HG03175 (cell line): ENCODE measurements at regions not wholly inside any gene's neighbourhood (a gene's known extent, or its start where the extent isn't known, plus 50 kb on each side); places are given as distances from the start of the nearest gene placed in this dataset.
"Not testable (repeated sequence)": the region's sequence is repeated elsewhere in the genome, so short reads cannot be mapped to it uniquely, and the experiment has no call there.

Experiments used
- ATAC-seq: cut with Tn5 transposase; IDR thresholded peaks from one replicate; pipeline ENCODE4 v1.9.1; 2021; ENCODE audit warnings: mild to moderate bottlenecking, moderate library complexity; ENCODE audit not compliant: unreplicated experiment

DNA sequence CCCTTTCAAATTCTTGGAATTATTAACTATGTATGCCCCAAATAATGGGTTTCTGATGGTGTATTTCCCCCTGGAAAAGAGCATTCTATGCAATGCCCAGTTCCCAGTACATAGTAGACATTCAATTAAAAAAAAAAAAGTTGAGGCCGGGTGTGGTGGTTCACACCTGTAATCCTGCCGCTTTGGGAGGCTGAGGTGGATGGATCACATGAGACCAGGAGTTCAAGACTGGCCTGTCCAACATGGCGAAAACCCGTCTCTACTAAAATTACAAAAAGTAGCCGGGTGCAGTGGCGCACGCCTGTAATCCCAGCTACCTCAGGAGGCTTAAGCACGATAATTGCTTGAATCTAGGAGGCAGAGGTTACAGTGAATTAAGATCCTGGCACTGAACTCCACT, 83.3 kb upstream of the ZNF217 start:
- ATAC-seq = no peak

DNA sequence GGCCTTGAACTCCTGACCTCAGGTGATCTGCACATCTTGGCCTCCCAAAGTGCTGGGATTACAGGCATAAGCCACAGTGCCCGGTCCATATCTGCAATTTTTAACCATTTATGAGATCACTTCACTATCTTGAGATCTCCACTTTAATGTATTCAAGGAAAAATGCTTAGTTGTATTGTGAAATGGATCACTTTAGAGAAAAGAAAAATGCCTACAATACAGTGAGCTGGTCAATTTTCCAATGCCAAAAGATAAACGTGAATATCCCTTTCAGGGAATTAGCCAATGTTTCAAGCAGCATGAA, 82.8 kb upstream of the ZNF217 start:
- no peak for ATAC-seq

DNA sequence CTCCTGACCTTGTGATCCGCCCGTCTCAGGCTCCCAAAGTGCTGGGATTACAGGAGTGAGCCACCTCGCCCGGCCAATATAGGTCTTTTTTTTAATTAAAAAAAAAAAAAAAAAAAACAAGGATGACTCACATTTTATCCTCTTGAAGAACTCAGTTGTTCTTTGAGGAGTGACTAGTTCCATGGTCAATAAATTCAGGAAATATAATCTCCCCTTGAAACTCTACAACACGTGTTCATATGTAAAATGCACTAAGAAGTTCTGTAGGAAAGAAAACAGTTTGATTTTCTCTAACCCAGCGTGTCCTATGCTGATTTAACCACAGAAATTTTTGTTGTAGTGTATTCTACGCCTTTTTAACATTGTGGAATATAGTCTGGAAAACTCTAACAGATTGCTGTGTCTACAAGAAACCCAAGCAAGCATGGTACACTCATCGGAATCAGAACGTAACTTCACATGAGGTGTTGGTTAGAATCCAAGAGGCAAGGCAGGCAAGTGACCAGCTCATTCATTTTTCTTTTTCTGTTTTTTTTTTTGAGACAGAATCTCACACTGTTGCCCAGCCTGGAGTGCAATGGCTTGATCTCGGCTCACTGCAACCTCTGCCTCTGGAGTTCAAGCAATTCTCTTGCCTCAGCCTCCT, 79.0 kb upstream of the ZNF217 start:
- ATAC-seq = no peak

- no peak for ATAC-seq
These were observed 77.7 kb upstream of the ZNF217 start for GRCh38 chr20:53671370-53671769.

GRCh38 chr20:53669517-53670313, 76.1 kb upstream of the ZNF217 start:
- ATAC-seq = not testable (repeated sequence)

GRCh38 chr20:53668992-53669391, 75.4 kb upstream of the ZNF217 start:
- ATAC-seq = no peak

- no peak for ATAC-seq
These were observed 72.5 kb upstream of the ZNF217 start for GRCh38 chr20:53666144-53666543.

GRCh38 chr20:53664121-53664520, 70.5 kb upstream of the ZNF217 start:
- no peak for ATAC-seq

DNA sequence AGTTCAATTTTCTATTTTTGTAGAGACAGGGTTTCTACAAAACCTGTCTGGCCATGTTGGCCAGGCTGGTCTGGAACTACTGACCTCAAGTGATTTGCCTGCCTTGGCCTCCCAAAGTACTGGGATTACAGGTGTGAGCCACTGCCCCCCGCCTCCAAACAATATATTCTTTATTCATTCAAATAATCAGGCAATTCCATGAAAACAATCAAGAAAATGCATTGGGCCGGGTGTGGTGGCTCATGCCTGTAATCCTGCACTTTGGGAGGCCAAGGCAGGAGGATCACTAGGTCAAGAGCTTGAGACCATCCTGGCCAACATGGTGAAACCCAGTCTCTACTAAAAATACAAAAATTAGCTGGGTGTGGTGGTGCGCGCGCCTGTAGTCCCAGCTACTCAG, 69.9 kb upstream of the ZNF217 start:
- not testable (repeated sequence) for ATAC-seq

DNA sequence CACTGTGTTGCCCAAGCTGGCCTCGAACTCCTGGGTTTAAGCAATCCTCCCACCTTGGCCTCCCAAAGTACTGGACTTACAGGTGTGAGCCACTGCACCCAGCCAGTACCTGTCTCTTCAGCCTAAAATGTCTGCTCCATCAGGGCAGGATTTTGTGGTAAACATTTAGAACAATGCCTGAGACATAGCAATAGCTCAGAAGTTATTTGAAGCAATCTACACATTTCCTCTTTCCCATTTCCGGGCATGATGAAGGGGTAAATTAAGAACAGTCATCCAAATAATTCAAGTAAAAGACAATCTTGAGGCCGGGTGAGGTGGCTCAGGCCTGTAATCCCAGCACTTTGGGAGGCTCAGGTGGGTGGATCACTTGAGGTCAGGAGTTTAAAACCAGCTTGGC, 69.0 kb upstream of the ZNF217 start:
- ATAC-seq = no peak

GRCh38 chr20:53660947-53661381, 67.3 kb upstream of the ZNF217 start:
- no peak for ATAC-seq

GRCh38 chr20:53660078-53660909, 66.7 kb upstream of the ZNF217 start:
- ATAC-seq = no peak

DNA sequence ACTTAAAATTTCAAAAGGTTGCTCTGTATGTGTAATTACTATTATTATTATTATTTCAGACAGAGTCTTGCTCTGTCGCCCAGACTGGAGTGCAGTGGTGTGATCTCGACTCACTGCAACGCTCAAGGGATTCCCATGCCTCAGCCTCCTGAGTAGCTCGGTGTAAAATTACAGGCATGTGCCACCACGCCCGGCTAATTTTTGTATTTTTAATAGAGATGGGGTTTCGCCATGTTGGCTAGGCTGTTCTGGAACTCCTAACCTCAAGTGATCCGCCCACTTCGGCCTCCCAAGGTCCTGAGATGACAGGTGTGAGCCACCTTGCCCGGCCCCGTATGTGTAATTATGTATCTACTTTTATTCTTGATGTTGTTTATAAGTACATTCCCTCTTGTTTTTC, 65.3 kb upstream of the ZNF217 start:
- no peak for ATAC-seq

- no peak for ATAC-seq
These were observed 64.7 kb upstream of the ZNF217 start for GRCh38 chr20:53658322-53658721.

- ATAC-seq = no peak
These were observed 64.1 kb upstream of the ZNF217 start for GRCh38 chr20:53657732-53658131.

- no peak for ATAC-seq
These were observed 63.6 kb upstream of the ZNF217 start for GRCh38 chr20:53657279-53657678.

DNA sequence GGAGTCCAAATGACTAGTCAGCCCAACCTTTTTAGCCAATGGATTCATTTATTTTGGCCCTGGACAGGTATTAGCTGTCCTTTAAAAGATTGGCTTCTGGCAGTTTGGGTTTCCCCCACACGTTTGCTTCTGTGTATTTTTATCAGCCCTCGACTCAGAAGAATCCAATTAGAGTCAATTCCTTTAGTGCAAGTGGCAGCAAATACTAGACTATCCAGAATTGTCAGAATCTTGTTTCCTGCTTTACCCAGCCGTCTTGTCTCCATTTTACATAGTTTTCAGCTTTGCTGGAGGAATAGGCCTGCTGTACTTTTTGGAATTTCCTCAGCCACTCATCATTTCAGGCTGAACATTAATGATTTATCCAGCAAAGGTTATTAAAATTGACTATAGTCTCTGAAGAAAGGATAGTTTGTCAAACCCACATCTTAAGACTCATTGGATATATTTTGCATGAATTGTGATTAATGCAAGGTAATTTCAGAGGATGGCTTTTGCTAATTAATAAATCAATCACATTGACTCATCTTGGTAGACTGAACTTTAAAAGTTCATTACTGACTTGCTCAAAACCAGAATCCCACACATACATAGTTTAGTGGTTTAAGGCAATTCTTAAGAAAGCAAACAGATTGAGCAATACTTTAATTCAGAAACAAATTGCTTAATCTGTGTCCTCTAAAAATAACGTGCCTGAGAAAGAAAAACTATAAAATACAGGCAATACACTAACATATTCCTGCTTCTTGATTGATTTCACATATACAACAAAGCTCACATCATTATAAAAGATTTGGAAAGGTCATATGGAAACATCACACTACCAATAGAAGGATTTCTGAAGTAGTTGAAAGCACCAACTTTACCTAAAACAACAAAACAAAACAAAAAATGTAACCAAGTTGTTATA, 62.9 kb upstream of the ZNF217 start:
- ATAC-seq = no peak

- ATAC-seq = no peak
These were observed 62.1 kb upstream of the ZNF217 start for GRCh38 chr20:53655625-53656292.

- ATAC-seq = no peak
These were observed 61.4 kb upstream of the ZNF217 start for GRCh38 chr20:53654932-53655624.

- ATAC-seq = not testable (repeated sequence)
These were observed 60.9 kb upstream of the ZNF217 start for GRCh38 chr20:53654521-53654920.
